Caco-2 (cell line): ENCODE measurements at regions not wholly inside any gene's neighbourhood (a gene's known extent, or its start where the extent isn't known, plus 50 kb on each side); places are given as distances from the start of the nearest gene placed in this dataset.

ENCODE experiments used
- BruUV-seq: library from RNA; stranded (reverse); fragments of 400-500 nt; replicated peaks from 2 replicates; lab custom pipeline; 2021; lab: Mats Ljungman, UMichigan
- CTCF ChIA-PET: fragments of 300-600 bp; sonication (Branson Sonifier 250); formaldehyde crosslinking; loops from one replicate; lab custom pipeline; 2022; ENCODE audit warnings: antibody characterized with exemption; lab: Charles Lee
- POLR2A ChIA-PET: fragments of 300-600 bp; sonication (Branson Sonifier 250); formaldehyde crosslinking; loops from one replicate; lab custom pipeline; 2022; ENCODE audit warnings: antibody characterized with exemption; lab: Charles Lee
- DNase-seq, 2 experiments: peaks; one replicate each; pipeline versions ENCODE4 v3.0.0 to v3.0.0-alpha.2; 2020 to 2022
- H3K27me3 ChIP-seq: replicated peaks from 2 replicates; pipeline ENCODE4 v1.6.0; 2011; ENCODE audit warnings: low read length; ENCODE audit not compliant: control insufficient read depth, insufficient read depth
- H3K36me3 ChIP-seq: 2 replicates; pipeline ENCODE4 v1.5.1; 2011; ENCODE audit warnings: low read length; ENCODE audit not compliant: control insufficient read depth, insufficient read depth
- H3K4me1 ChIP-seq: fragments of 250-450 bp; sonication (Bioruptor Pico); 2 replicates; pipeline ENCODE4 v1.5.1; 2020; ENCODE audit warnings: mild to moderate bottlenecking
- H3K4me3 ChIP-seq: 2 replicates; pipeline ENCODE4 v1.5.1; 2011; ENCODE audit warnings: low read depth, mild to moderate bottlenecking, control low read depth, low read length
- H3K9me3 ChIP-seq: fragments of 250-450 bp; sonication (Bioruptor Pico); 2 replicates; pipeline ENCODE4 v1.5.1; 2020; ENCODE audit warnings: mild to moderate bottlenecking, moderate library complexity
- H3K27ac Mint-ChIP-seq: one replicate; pipeline ENCODE4 v1.8.0; 2022; ENCODE audit warnings: mixed read lengths; ENCODE audit not compliant: unreplicated experiment
- H3K27me3 Mint-ChIP-seq: one replicate; pipeline ENCODE4 v1.8.0; 2022; ENCODE audit warnings: mixed read lengths; ENCODE audit not compliant: insufficient read depth, unreplicated experiment
- H3K36me3 Mint-ChIP-seq: one replicate; pipeline ENCODE4 v1.8.0; 2022; ENCODE audit warnings: mild to moderate bottlenecking, mixed read lengths; ENCODE audit not compliant: insufficient read depth, unreplicated experiment
- H3K4me1 Mint-ChIP-seq: one replicate; pipeline ENCODE4 v1.8.0; 2022; ENCODE audit warnings: low read depth, mixed read lengths; ENCODE audit not compliant: unreplicated experiment
- H3K4me3 Mint-ChIP-seq: one replicate; pipeline ENCODE4 v1.8.0; 2022; ENCODE audit warnings: mild to moderate bottlenecking, moderate library complexity, mixed read lengths; ENCODE audit not compliant: unreplicated experiment
- H3K9me3 Mint-ChIP-seq: one replicate; pipeline ENCODE4 v1.8.0; 2022; ENCODE audit warnings: mixed read lengths; ENCODE audit not compliant: unreplicated experiment
- intact Hi-C: fragments of 100-400 bp; cut with micrococcal nuclease; formaldehyde crosslinking; loops from one replicate; pipeline ENCODE4 v1.10.0; 2022; ENCODE audit not compliant: unreplicated experiment
- TF ChIP-seq, protein P1 (sequence below), 2 experiments: fragments of 200-600 bp in 1 of 2; IDR thresholded peaks; 1 replicate in 1 of 2; 2 replicates in 1 of 2; pipeline versions ENCODE4 v1.5.1 to v1.8.0; 2011 to 2022; ENCODE audit warnings: antibody characterized with exemption in 1 of 2, control low read depth in 1 of 2, inconsistent platforms in 1 of 2, low read depth in 1 of 2, low read length in 1 of 2, mild to moderate bottlenecking in 1 of 2, moderate library complexity in 1 of 2; ENCODE audit not compliant: insufficient read depth in 1 of 2, severe bottlenecking in 1 of 2, unreplicated experiment in 1 of 2

GRCh38 chr2:16120591-16121180, 180.3 kb downstream of the MYCN start:
- TF ChIP-seq, protein P1, sequence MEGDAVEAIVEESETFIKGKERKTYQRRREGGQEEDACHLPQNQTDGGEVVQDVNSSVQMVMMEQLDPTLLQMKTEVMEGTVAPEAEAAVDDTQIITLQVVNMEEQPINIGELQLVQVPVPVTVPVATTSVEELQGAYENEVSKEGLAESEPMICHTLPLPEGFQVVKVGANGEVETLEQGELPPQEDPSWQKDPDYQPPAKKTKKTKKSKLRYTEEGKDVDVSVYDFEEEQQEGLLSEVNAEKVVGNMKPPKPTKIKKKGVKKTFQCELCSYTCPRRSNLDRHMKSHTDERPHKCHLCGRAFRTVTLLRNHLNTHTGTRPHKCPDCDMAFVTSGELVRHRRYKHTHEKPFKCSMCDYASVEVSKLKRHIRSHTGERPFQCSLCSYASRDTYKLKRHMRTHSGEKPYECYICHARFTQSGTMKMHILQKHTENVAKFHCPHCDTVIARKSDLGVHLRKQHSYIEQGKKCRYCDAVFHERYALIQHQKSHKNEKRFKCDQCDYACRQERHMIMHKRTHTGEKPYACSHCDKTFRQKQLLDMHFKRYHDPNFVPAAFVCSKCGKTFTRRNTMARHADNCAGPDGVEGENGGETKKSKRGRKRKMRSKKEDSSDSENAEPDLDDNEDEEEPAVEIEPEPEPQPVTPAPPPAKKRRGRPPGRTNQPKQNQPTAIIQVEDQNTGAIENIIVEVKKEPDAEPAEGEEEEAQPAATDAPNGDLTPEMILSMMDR (IDR thresholded peaks at IDR 0.05; ENCODE audit: insufficient read depth in 1 of 2, low read depth in 1 of 2, low read length in 1 of 2, severe bottlenecking in 1 of 2, unreplicated experiment in 1 of 2): no peak
- H3K9me3 ChIP-seq: no peaks in the 10 kb centered on the region
- Mint-ChIP-seq H3K36me3 (no peaks in the 10 kb centered on the region), H3K27me3 (no peaks in the 10 kb centered on the region), H3K4me1 (peaks cover 10% of the 10 kb centered on the region), H3K4me3 (no peak overlapping the region), H3K27ac (no peak overlapping the region), H3K9me3 (peaks cover 10% of the 10 kb centered on the region)
- H3K27me3 ChIP-seq: no peaks in the 10 kb centered on the region
- no peak overlapping the region for H3K4me3 ChIP-seq
- intact Hi-C loops: no loop called here
- ChIA-PET CTCF (no interaction called here), POLR2A (no interaction called here)
- no TSS peak for BruUV-seq
- no peak for DNase-seq
- H3K4me1 ChIP-seq: peaks cover 27% of the 10 kb centered on the region
- no peaks in the 10 kb centered on the region for H3K36me3 ChIP-seq

DNA sequence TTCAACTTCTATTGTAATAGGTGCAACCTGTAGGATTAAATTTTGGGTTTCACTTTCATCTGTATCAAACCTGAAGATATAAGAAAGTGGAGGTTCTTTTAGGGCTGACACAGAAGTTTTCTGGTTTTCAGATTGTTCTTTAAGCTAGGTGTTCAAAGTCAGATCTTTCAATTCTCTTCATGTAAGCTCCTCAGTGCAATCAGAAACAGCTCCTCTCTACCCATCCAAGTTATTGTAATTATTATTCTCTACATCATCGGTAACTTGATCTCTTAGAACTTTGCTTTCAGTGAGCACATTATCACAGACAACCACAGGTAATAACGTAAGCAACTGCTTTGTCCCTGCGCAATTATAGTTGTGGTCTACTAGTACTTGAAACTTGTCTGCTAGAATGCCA, 179.4 kb downstream of the MYCN start:
- peaks cover 35% of the 10 kb centered on the region for H3K4me1 ChIP-seq
- no TSS peak for BruUV-seq
- H3K36me3 ChIP-seq: no peaks in the 10 kb centered on the region
- no peak for DNase-seq
- Mint-ChIP-seq H3K36me3 (no peaks in the 10 kb centered on the region), H3K4me1 (peaks cover 12% of the 10 kb centered on the region), H3K27me3 (no peaks in the 10 kb centered on the region), H3K4me3 (no peak overlapping the region), H3K27ac (no peak overlapping the region), H3K9me3 (peaks cover 10% of the 10 kb centered on the region)
- no peak overlapping the region for H3K4me3 ChIP-seq
- intact Hi-C loops: loop anchor here (5.0 kb wide), 1 partner anchor 273 kb away; no protein-coding TSS in a partner anchor
- ChIA-PET POLR2A (no interaction called here), CTCF (no interaction called here)
- H3K9me3 ChIP-seq: no peaks in the 10 kb centered on the region
- H3K27me3 ChIP-seq: no peaks in the 10 kb centered on the region
- TF ChIP-seq, protein P1 (IDR thresholded peaks at IDR 0.05; ENCODE audit: insufficient read depth in 1 of 2, low read depth in 1 of 2, low read length in 1 of 2, severe bottlenecking in 1 of 2, unreplicated experiment in 1 of 2): no peak

GRCh38 chr2:16118611-16119590, 178.6 kb downstream of the MYCN start:
- TF ChIP-seq, protein P1 (IDR thresholded peaks at IDR 0.05; ENCODE audit: insufficient read depth in 1 of 2, low read depth in 1 of 2, low read length in 1 of 2, severe bottlenecking in 1 of 2, unreplicated experiment in 1 of 2): no peak
- H3K27ac Mint-ChIP-seq: no peak overlapping the region
- no peaks in the 10 kb centered on the region for H3K36me3 ChIP-seq
- no peaks in the 10 kb centered on the region for H3K36me3 Mint-ChIP-seq
- H3K9me3 Mint-ChIP-seq: peaks cover 10% of the 10 kb centered on the region
- intact Hi-C loops: loop anchor here (5.0 kb wide), 1 partner anchor 273 kb away; no protein-coding TSS in a partner anchor
- H3K4me1 Mint-ChIP-seq: peaks cover 12% of the 10 kb centered on the region
- H3K27me3 ChIP-seq: no peaks in the 10 kb centered on the region
- no TSS peak for BruUV-seq
- ChIA-PET CTCF (no interaction called here), POLR2A (no interaction called here)
- no peak overlapping the region for H3K4me3 Mint-ChIP-seq
- H3K4me1 ChIP-seq: peaks cover 35% of the 10 kb centered on the region
- H3K27me3 Mint-ChIP-seq: no peaks in the 10 kb centered on the region
- H3K4me3 ChIP-seq: no peak overlapping the region
- no peak for DNase-seq
- no peaks in the 10 kb centered on the region for H3K9me3 ChIP-seq
